ENCODE measurements at regions not wholly inside any gene's neighbourhood (a gene's known extent, or its start where the extent isn't known, plus 50 kb on each side); places are given as distances from the start of the nearest gene placed in this dataset. TPM values are rescaled to one million over a fixed set of nuclear protein-coding genes. Genes with fewer than 3 reads are reported as not detected.

- Mint-ChIP-seq H3K27me3 (ENCODE audit: insufficient read depth, low read depth) (no peaks in the 10 kb centered on the region), H3K9me3 (no peaks in the 10 kb centered on the region), H3K27ac (no peak overlapping the region), H3K4me1 (no peaks in the 10 kb centered on the region), H3K4me3 (no peak overlapping the region), H3K36me3 (no peaks in the 10 kb centered on the region)
- no peaks in the 10 kb centered on the region for H3K4me1 ChIP-seq
- H3K4me3 ChIP-seq = no peak overlapping the region
- no peaks in the 10 kb centered on the region for H4K20me1 ChIP-seq (ENCODE audit: low read depth)
- no peaks in the 10 kb centered on the region for H3F3A ChIP-seq (ENCODE audit: low read depth)
- H3K9ac ChIP-seq = no peak overlapping the region
- no peak overlapping the region for H3K27ac ChIP-seq
- H3K79me2 ChIP-seq (ENCODE audit: low read depth) = no peaks in the 10 kb centered on the region
- no peaks in the 10 kb centered on the region for H3K36me3 ChIP-seq
- DNase-seq (ENCODE audit: low spot score) = no peak
- no peak overlapping the region for H3K4me2 ChIP-seq
- H3K9me3 ChIP-seq (ENCODE audit: low read depth) = no peaks in the 10 kb centered on the region
- H2AFZ ChIP-seq (replicated peaks) = peak overlapping the region; percentile 21
- TF ChIP-seq CTCF (IDR thresholded peaks at IDR 0.05) (no peak), EZH2 (IDR thresholded peaks at IDR 0.05) (no peak), EZH2phosphoT487 (IDR thresholded peaks at IDR 0.05) (no peak)
- H3K27me3 ChIP-seq = no peaks in the 10 kb centered on the region
These were observed 54.6 kb upstream of the TACR3 start for GRCh38 chr4:103774326-103774825.

- TF ChIP-seq CTCF (IDR thresholded peaks at IDR 0.05) (no peak), EZH2phosphoT487 (IDR thresholded peaks at IDR 0.05) (no peak), EZH2 (IDR thresholded peaks at IDR 0.05) (no peak)
- no peaks in the 10 kb centered on the region for H3K9me3 ChIP-seq (ENCODE audit: low read depth)
- H3K27ac ChIP-seq = no peak overlapping the region
- peak overlapping the region; percentile 21 for H2AFZ ChIP-seq (replicated peaks)
- H3K4me1 Mint-ChIP-seq = no peaks in the 10 kb centered on the region
- H3K4me3 Mint-ChIP-seq = no peak overlapping the region
- H3K4me1 ChIP-seq = no peaks in the 10 kb centered on the region
- no peaks in the 10 kb centered on the region for H3K36me3 Mint-ChIP-seq
- H3K9me3 Mint-ChIP-seq = no peaks in the 10 kb centered on the region
- H3K27me3 Mint-ChIP-seq (ENCODE audit: insufficient read depth, low read depth) = no peaks in the 10 kb centered on the region
- no peak for DNase-seq (ENCODE audit: low spot score)
- no peak overlapping the region for H3K27ac Mint-ChIP-seq
- no peak overlapping the region for H3K4me2 ChIP-seq
- H3K27me3 ChIP-seq = no peaks in the 10 kb centered on the region
- H3K4me3 ChIP-seq = no peak overlapping the region
- no peaks in the 10 kb centered on the region for H3F3A ChIP-seq (ENCODE audit: low read depth)
- H3K79me2 ChIP-seq (ENCODE audit: low read depth) = no peaks in the 10 kb centered on the region
- no peaks in the 10 kb centered on the region for H3K36me3 ChIP-seq
- no peak overlapping the region for H3K9ac ChIP-seq
- H4K20me1 ChIP-seq (ENCODE audit: low read depth) = no peaks in the 10 kb centered on the region
These were observed 54.0 kb upstream of the TACR3 start for GRCh38 chr4:103773691-103774231.

Small RNA genes lying in the stretch of these regions (small RNA-seq; reads per million reads assigned to genes)
- gene RNU6-635P = not detected

All from neural progenitor cell (in vitro differentiated cells).